ENCODE measurements at regions not wholly inside any gene's neighbourhood (a gene's known extent, or its start where the extent isn't known, plus 50 kb on each side); places are given as distances from the start of the nearest gene placed in this dataset.
"Not testable (repeated sequence)": the region's sequence is repeated elsewhere in the genome, so short reads cannot be mapped to it uniquely, and the experiment has no call there.

- no peak for TF ChIP-seq CTCF (IDR thresholded peaks at IDR 0.05; ENCODE audit: low read depth, low read length)
- no peak for DNase-seq (ENCODE audit: extremely low read depth, low read depth)
Measured at GRCh38 chr1:194410756-194411155, 1224.3 kb upstream of the B3GALT2 start.

DNA sequence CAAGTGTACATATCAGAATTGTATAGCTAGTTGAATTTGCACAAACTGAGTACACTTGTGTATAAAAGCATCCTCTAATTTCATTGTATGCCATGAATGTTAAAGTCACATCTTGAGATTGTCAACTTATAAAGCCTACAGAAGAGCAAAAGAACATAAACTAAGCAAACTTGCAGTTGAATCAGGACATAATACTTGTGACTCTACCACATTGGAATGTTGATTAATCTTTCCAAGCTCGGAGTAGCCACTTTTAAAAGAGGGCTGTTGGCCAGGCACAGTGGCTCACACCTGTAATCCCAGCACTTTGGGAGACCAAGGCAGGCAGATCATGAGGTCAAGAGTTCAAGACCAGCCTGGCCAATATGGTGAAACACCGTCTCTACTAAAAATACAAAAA, 1220.8 kb upstream of the B3GALT2 start:
- not testable (repeated sequence) for DNase-seq (ENCODE audit: extremely low read depth, low read depth)

DNA sequence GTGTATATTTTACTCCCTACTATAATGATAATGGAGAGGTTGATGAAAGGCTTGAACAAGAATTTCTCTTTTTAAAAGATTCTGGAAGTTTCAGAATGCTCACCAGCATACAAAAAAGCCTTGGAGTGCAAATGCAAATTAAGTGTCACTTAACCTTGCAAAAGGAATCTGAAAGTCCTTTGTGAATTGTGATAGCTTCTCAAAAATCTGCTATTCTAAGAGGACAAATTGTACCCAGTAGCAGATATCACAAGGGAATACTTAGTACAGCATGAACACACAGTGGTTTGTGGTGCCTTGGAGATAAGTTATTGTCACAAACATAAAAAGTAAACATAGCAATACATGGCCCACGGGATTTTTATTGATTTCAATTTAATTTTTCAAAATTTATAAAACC, 1208.3 kb upstream of the B3GALT2 start:
- TF ChIP-seq CTCF (IDR thresholded peaks at IDR 0.05; ENCODE audit: low read depth, low read length): no peak

DNA sequence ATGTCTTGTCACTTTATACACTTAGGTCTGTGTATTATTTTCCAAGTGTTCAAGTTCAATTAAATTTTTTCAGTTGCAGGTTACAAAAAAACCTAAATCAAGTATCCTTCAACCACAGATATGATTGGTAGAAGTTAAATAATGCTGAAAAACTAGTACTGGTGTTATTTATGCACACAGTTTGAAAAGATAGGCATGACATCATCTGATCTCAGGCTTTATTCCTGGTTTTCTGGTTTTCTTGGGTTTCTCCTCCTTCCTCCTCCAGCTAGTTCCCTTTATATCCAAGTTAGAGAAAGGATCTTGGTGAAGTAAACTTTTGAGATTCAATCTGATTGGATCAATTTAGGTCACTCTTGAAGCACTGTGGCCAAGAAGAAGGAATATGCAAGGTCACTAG, 1201.1 kb upstream of the B3GALT2 start:
- no peak for TF ChIP-seq CTCF (IDR thresholded peaks at IDR 0.05; ENCODE audit: low read depth, low read length)
- DNase-seq (ENCODE audit: extremely low read depth, low read depth): no peak

More for the DNA sequence above, 1208.3 kb upstream of the B3GALT2 start:
- no peak for DNase-seq (ENCODE audit: extremely low read depth, low read depth)

DNA sequence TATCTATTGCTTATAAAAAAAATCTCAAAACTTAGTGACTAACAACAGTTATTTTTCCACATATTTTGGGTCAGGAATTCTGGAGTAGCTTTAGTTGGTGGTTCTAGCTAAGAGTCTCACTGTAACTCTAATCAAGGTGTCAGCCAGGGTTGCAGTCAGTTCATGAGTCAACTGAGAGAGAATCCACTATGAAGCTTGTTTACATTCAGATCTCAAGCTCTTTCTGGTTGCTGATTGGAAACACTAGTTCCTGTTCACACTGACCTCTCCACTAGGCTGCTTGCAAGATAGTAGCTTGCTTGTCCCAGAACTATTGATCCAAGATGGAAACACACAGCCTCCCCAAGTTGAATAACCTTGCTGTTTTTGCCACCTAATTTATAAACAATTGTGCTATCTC, 1192.1 kb upstream of the B3GALT2 start:
- no peak for DNase-seq (ENCODE audit: extremely low read depth, low read depth)

GRCh38 chr1:194374649-194375048, 1188.2 kb upstream of the B3GALT2 start:
- no peak for DNase-seq (ENCODE audit: extremely low read depth, low read depth)
- TF ChIP-seq CTCF (IDR thresholded peaks at IDR 0.05; ENCODE audit: low read depth, low read length): no peak

More for the DNA sequence above, 1192.1 kb upstream of the B3GALT2 start:
- no peak for TF ChIP-seq CTCF (IDR thresholded peaks at IDR 0.05; ENCODE audit: low read depth, low read length)

DNA sequence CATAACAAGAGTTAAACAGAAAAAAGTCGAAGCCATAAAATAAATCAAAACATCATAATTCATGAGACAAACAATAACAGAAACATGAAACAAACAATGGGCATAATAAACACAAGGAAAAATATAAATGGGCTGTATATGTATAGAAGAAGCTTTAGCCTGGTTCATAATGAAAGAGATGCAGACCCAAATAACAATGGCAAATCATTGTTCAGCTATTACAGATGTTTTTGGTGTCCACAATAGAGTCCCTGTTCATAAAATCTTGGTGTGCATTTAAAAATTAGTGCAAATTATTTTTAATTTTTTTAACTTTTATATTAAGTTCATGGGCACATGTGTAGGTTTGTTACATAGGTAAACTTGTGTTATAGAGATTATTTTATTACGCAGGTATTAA, 1185.9 kb upstream of the B3GALT2 start:
- TF ChIP-seq CTCF (IDR thresholded peaks at IDR 0.05; ENCODE audit: low read depth, low read length): no peak
- DNase-seq (ENCODE audit: extremely low read depth, low read depth): no peak

DNA sequence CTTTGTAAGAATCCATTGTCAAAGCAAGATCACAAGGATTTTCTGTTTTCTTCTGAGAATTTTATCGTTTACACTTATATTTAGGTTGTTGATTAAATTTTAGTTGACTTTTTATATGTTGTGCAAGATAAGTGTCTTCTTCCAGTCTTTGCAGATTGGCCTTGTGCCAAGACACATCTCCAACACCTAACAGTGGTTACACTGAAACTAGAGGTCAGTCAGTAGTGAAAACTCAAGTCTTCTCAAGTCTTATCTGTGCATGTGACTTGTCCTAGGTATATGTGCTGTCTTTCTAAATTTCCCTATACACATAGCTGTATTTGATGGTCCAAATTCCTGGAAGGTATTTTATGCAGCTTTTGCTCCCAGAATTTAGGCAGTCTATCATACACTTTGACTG, 1183.2 kb upstream of the B3GALT2 start:
- no peak for TF ChIP-seq CTCF (IDR thresholded peaks at IDR 0.05; ENCODE audit: low read depth, low read length)
- DNase-seq (ENCODE audit: extremely low read depth, low read depth): no peak
